HG03175 (cell line): ENCODE measurements at regions not wholly inside any gene's neighbourhood (a gene's known extent, or its start where the extent isn't known, plus 50 kb on each side); places are given as distances from the start of the nearest gene placed in this dataset.
A peak's percentile ranks its signal among the peaks of the same experiment; 100 is the strongest.
"Not testable (repeated sequence)": the region's sequence is repeated elsewhere in the genome, so short reads cannot be mapped to it uniquely, and the experiment has no call there.

Experiments used
- ATAC-seq: cut with Tn5 transposase; IDR thresholded peaks from one replicate; pipeline ENCODE4 v1.9.1; 2021; ENCODE audit warnings: mild to moderate bottlenecking, moderate library complexity; ENCODE audit not compliant: unreplicated experiment

DNA sequence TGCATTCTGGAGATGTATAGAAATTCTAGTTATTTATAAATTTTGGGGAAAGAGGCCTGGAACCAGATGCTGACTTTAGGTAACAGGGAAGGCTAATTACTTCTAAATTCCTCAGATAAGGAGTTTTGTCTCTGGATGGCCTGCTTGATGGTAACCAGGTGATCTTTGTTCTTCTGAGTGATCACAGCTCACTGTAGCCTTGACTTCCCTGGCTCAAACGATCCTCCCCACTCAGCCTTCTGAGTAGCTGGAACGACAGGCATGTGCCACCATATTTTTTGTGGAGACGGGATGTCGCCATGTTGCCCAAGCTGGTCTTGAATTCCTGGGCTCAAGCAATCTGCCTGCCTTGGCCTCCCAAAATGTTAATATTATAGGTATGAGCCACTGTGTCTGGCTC is 54.4 kb upstream of the MSH6 start:
- ATAC-seq, result no peak

GRCh38 chr2:47727956-47728355 is 55.0 kb upstream of the MSH6 start:
- ATAC-seq, result no peak

GRCh38 chr2:47726978-47727377 is 56.0 kb upstream of the MSH6 start:
- not testable (repeated sequence) for ATAC-seq

- no peak for ATAC-seq
Measured at GRCh38 chr2:47725808-47726207, 57.1 kb upstream of the MSH6 start.

DNA sequence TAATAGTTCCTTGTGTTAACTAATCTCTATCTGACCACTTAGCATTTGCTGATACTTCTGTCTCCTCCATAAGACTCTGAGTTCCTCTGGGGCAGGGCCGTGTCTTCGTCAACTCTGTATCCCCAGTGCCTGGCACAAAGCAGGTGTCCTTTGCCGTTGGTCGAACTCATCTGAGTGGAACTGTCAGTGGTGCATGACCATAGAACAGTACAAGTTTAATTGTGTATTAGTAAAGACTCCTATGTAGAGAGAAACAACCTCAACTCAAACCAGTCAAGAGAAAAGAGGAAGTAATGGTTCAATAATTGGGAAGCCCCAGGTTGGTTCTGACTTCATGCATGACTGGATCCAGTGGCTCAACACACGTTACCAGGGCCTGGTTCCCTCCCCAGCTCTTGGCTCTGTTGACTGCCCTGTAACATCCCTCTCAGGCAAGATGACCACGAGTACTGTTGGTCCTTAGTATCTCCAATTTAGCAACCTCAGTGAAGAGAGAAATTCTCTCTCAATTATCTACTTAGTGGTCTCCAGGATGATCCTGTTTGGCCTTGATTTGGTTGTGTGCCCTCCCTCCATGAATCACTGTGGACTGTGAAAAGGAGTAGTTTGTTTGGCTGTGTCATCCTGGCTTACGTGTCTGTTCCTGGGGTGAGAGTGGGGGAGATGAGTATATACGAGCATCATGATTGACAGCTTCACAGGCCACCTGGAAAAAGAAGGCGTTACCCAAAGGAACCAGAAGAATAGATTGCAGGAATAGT is 58.5 kb upstream of the MSH6 start:
- peak; percentile 90 for ATAC-seq

DNA sequence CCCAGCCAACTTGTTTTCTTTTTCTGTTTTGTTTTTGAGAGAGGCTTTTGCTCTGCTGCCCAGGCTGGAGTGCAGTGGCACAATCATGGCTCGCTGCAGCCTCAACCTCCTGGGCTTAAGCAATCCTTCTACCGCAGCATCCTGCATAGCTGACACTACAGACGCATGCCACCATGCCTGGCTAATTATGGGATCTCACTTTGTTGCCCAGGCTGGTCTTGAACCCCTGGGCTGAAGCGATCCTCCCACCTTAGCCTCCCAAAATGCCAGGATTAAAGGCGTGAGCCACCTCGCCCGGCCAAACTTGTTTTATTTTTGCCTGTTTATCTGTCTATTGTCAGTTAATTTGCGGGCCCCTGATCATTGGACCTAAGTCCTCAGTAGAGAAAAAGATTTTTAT is 61.6 kb upstream of the MSH6 start:
- no peak for ATAC-seq

- no peak for ATAC-seq
Measured at GRCh38 chr2:47720559-47720958, 62.4 kb upstream of the MSH6 start.

GRCh38 chr2:47720036-47720435 is 62.9 kb upstream of the MSH6 start:
- no peak for ATAC-seq

- peak; percentile 86 for ATAC-seq
Measured at GRCh38 chr2:47719099-47719498, 63.8 kb upstream of the MSH6 start.

DNA sequence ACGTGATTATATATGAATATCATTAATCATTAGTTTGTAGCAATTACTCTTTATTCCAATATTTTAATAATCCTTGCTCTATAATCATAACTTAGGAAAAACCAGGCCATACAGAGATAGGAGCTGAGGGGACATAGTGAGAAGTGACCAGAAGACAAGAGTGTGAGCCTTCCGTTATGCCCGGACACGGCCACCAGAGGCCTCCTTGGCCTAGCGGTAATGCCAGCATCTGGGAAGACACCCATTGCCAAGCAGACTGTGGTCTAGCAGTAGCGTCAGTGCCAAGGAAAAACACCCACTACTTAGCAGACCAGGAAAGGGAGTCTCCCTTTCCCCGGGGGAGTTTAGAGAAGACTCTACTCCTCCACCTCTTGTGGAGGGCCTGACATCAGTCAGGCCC is 66.6 kb upstream of the MSH6 start:
- not testable (repeated sequence) for ATAC-seq

DNA sequence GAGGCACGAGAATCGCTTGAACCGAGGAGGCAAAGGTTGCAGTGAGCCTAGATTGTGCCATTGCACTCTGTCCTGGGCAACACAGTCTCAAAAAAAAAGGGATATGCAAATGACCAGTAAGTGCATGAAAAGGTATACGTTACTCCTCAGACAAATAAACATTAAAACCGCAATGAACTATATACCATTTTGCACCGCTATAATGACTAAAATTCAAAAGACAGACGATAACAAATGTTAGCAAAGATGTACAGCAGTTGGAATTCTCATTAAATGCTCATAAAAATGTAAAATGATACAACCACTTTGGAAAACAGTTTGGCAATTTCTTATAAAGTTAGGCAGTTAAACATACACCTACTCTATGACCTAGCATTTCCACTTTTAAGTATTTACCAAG is 67.4 kb upstream of the MSH6 start:
- ATAC-seq, result no peak

DNA sequence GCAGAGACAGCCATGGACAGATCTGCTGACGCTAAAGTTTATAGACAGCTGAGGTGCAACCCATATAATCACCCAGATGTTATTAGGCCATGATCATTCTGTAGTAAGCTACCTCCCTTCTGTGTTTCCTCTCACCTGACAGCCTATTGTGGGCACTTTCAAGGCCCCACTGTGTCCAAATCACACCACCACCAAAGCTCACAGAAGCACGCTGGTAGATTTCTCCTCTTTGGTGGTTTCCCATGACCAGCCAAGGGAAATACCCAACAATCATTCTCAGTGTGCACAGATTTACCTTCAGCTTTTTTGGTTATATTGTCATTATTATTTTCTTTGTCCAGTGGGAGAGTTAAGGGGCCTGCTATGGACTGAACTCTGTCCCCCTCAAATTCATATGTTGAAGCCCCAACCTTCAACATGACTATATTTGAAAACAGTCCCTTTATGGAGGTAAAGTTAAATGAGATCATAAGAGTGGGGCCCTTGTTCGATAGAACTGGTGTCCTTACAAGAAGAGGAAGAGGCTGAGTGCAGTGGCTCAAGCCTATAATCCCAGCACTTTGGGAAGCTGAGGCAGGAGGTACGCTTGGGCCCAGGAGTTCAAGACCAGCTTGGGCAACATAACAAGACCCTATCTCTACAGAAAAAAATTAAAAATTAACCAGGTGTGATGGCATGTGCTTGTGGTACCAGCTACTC is 74.0 kb upstream of the MSH6 start:
- no peak for ATAC-seq

DNA sequence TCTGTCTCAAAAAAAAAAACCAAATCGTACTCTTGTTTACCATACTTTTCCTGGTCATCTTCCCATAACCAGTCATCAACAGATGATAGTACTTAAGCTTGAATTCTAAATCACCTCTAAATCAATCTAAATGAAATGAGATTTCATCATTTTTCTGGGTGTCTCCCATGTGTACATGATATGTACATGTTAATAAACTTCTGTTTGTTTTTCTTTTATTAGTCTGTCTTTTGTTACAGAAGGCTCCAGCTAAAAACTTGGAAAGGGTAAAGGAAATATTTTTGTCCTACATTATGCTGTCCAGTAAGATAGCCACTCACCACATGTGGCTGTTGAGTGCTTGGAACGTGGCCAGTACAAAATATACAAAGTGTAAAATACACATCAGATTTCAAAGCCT is 78.7 kb upstream of the MSH6 start:
- ATAC-seq, result no peak

- no peak for ATAC-seq
Measured at GRCh38 chr2:47699533-47700215, 83.3 kb upstream of the MSH6 start.

DNA sequence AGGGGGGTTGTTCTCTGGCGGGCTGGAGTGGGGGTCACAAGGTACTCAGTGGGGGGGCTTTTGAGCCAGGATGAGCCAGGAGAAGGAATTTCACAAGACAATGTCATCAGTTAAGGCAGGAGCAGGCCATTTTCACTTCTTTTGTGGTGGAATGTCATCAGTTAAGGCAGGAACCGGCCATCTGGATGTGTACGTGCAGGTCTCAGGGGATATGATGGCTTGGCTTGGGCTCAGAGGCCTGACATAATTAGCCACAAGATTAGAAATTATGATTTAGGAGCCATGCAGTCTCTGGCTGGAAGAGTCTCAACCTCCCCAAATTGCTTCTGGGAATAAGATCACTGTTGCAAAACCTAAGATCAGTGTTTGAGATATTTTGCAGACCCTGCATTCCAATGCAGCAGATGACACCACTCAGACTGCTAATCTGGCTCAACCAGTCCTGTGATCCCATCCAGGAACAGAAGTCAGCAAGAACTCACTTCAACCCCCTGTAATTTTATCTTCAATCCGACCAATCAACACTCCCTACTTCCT is 84.4 kb upstream of the MSH6 start:
- ATAC-seq, result not testable (repeated sequence)

DNA sequence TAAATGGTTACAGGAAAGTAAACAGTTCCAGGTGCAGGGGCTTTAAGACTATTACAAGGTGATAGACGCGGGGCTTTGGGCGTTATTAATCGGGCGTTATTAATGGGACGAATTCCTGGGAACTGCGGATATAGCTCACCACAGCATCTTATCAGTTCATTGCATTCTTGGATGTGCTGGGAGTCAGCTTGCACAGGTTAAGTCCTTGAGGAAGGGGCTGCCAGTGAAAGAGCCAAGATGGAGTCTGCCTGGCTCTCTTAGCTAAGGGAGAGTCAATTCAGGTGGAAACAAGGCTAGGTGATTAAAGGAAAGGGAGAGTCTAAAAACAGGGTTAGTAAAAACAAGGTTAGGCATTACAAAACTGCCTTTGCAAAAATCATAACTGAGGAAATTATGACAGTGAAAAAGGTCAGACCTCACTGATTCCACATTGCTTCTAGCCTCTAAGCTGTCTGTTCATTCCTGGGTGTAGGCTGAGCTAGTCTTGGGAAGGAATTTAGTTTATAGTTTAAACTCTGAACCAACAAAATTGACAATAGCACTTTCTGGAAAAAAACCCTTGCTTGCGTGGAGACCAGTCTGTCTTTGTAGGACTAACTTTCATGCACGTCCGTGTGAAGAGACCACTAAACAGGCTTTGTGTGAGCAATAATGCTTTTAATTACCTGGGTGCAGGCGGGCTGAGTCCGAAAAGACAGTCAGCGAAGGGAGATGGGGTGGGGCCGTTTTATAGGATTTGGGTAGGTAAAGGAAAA is 85.1 kb upstream of the MSH6 start:
- ATAC-seq, result not testable (repeated sequence)

DNA sequence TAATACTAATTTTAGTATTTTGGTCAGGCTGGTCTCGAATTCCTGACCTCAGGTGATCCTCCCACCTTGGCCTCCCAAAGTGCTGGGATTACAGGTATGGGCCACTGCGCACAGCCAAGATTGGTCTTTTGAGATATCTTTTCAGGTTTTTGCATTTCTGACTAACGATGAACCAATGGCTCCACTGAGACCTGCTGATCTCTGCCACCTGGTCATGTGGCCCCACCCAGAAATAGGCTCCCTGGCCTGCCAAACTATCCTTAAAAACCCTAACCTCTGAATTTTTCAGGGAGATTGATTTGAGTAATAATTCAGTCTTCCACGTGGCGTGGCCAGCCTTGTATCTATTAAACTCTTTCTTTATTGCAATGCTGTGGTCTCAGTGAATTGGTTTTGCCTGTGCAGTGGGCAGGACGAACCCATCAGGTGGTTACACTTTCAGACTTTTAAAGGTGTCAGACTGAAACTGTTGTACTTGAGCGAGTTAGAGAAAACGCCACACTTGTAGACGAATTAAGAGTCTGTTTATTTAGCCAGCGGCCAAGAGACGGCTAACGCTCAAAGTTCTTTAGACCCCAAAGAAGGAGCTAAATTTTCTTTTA is 85.8 kb upstream of the MSH6 start:
- ATAC-seq, result peak; percentile 85

GRCh38 chr2:47696478-47696831 is 86.5 kb upstream of the MSH6 start:
- ATAC-seq, result no peak

GRCh38 chr2:47695800-47696477 is 87.0 kb upstream of the MSH6 start:
- ATAC-seq, result no peak

DNA sequence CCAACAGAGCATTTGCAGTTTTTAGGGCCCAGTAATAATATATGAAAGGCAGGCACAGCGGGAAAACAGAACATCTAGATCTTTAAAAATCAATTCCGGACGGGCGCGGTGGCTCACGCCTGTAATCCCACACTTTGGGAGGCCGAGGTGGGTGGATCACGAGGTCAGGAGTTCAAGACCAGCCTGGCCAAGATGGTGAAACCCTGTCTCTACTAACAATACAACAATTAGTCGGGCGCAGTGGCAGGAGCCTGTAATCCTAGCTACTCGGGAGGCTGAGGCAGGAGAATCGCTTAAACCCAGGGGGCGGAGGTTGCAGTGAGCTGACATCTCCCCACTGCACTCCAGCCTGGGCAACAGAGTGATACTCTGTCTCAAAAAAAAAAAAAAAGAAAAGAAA is 88.5 kb upstream of the MSH6 start:
- not testable (repeated sequence) for ATAC-seq
